ENCODE measurements at regions not wholly inside any gene's neighbourhood (a gene's known extent, or its start where the extent isn't known, plus 50 kb on each side); places are given as distances from the start of the nearest gene placed in this dataset.

- Histone ChIP-seq H3K79me2 (ENCODE audit: low read length) (no peaks in the 10 kb centered on the region), H3K27me3 (replicated peaks; ENCODE audit: insufficient read depth, low read length) (no peaks in the 10 kb centered on the region), H4K20me1 (ENCODE audit: insufficient read depth, low read length) (no peaks in the 10 kb centered on the region), H3K27ac (ENCODE audit: low read length) (no peak overlapping the region), H3K4me2 (ENCODE audit: low read depth, low read length) (no peak overlapping the region), H3K4me1 (ENCODE audit: low read length) (no peaks in the 10 kb centered on the region), H2AFZ (ENCODE audit: low read length) (no peak overlapping the region), H3K9me2 (replicated peaks; ENCODE audit: insufficient read depth, low read length) (no peaks in the 10 kb centered on the region), H3K9me3 (replicated peaks; ENCODE audit: insufficient read depth, low read length) (no peaks in the 10 kb centered on the region), H3K9ac (ENCODE audit: low read length) (no peak overlapping the region), H3K36me3 (replicated peaks; ENCODE audit: insufficient read depth, low read length) (no peaks in the 10 kb centered on the region), H3F3A (ENCODE audit: insufficient read depth, low read length) (no peaks in the 10 kb centered on the region), H3K4me3 (ENCODE audit: low read length) (no peak overlapping the region)
- DNase-seq, result no peak
- TF ChIP-seq CTCF (IDR thresholded peaks at IDR 0.05; ENCODE audit: low read length), result no peak
- no peak for TF ChIP-seq EZH2phosphoT487 (IDR thresholded peaks at IDR 0.05; ENCODE audit: low read length)
- TF ChIP-seq EZH2 (optimal IDR thresholded peaks at IDR 0.05; ENCODE audit: low read depth, low read length), result no peak
Measured at GRCh38 chr6:139973669-139974344, 599.4 kb upstream of the CITED2 start.

GRCh38 chr6:139972116-139972515 is 597.7 kb upstream of the CITED2 start:
- H3K27me3 ChIP-seq (replicated peaks; ENCODE audit: insufficient read depth, low read length), result no peaks in the 10 kb centered on the region
- TF ChIP-seq EZH2 (optimal IDR thresholded peaks at IDR 0.05; ENCODE audit: low read depth, low read length) (no peak), CTCF (IDR thresholded peaks at IDR 0.05; ENCODE audit: low read length) (no peak), EZH2phosphoT487 (IDR thresholded peaks at IDR 0.05; ENCODE audit: low read length) (no peak)
- no peaks in the 10 kb centered on the region for H4K20me1 ChIP-seq (ENCODE audit: insufficient read depth, low read length)
- no peaks in the 10 kb centered on the region for H3K9me3 ChIP-seq (replicated peaks; ENCODE audit: insufficient read depth, low read length)
- H3K27ac ChIP-seq (ENCODE audit: low read length), result no peak overlapping the region
- H3K79me2 ChIP-seq (ENCODE audit: low read length), result no peaks in the 10 kb centered on the region
- no peak overlapping the region for H3K4me2 ChIP-seq (ENCODE audit: low read depth, low read length)
- DNase-seq, result no peak
- H2AFZ ChIP-seq (ENCODE audit: low read length), result no peak overlapping the region
- H3K9me2 ChIP-seq (replicated peaks; ENCODE audit: insufficient read depth, low read length), result no peaks in the 10 kb centered on the region
- no peak overlapping the region for H3K4me3 ChIP-seq (ENCODE audit: low read length)
- no peaks in the 10 kb centered on the region for H3K36me3 ChIP-seq (replicated peaks; ENCODE audit: insufficient read depth, low read length)
- H3K4me1 ChIP-seq (ENCODE audit: low read length), result peaks cover under 1% of the 10 kb centered on the region; the same call in 1 of the 2 replicates
- H3F3A ChIP-seq (ENCODE audit: insufficient read depth, low read length), result no peaks in the 10 kb centered on the region
- no peak overlapping the region for H3K9ac ChIP-seq (ENCODE audit: low read length)

- H3K4me1 ChIP-seq (ENCODE audit: low read length), result peaks cover 6% of the 10 kb centered on the region; the same call in 1 of the 2 replicates
- H3K79me2 ChIP-seq (ENCODE audit: low read length), result no peaks in the 10 kb centered on the region
- H3K9ac ChIP-seq (ENCODE audit: low read length), result no peak overlapping the region
- no peak overlapping the region for H2AFZ ChIP-seq (ENCODE audit: low read length)
- DNase-seq, result no peak
- no peaks in the 10 kb centered on the region for H3F3A ChIP-seq (ENCODE audit: insufficient read depth, low read length)
- H3K27ac ChIP-seq (ENCODE audit: low read length), result no peak overlapping the region
- no peak for TF ChIP-seq CTCF (IDR thresholded peaks at IDR 0.05; ENCODE audit: low read length)
- TF ChIP-seq EZH2phosphoT487 (IDR thresholded peaks at IDR 0.05; ENCODE audit: low read length), result no peak
- TF ChIP-seq EZH2 (optimal IDR thresholded peaks at IDR 0.05; ENCODE audit: low read depth, low read length), result no peak
- H3K36me3 ChIP-seq (replicated peaks; ENCODE audit: insufficient read depth, low read length), result no peaks in the 10 kb centered on the region
- H3K9me3 ChIP-seq (replicated peaks; ENCODE audit: insufficient read depth, low read length), result no peaks in the 10 kb centered on the region
- H3K27me3 ChIP-seq (replicated peaks; ENCODE audit: insufficient read depth, low read length), result no peaks in the 10 kb centered on the region
- H3K9me2 ChIP-seq (replicated peaks; ENCODE audit: insufficient read depth, low read length), result no peaks in the 10 kb centered on the region
- H3K4me3 ChIP-seq (ENCODE audit: low read length), result no peak overlapping the region
- H4K20me1 ChIP-seq (ENCODE audit: insufficient read depth, low read length), result no peaks in the 10 kb centered on the region
- no peak overlapping the region for H3K4me2 ChIP-seq (ENCODE audit: low read depth, low read length)
Measured at GRCh38 chr6:139970591-139970991, 596.1 kb upstream of the CITED2 start.
